ENCODE measurements at regions not wholly inside any gene's neighbourhood (a gene's known extent, or its start where the extent isn't known, plus 50 kb on each side); places are given as distances from the start of the nearest gene placed in this dataset.

DNA sequence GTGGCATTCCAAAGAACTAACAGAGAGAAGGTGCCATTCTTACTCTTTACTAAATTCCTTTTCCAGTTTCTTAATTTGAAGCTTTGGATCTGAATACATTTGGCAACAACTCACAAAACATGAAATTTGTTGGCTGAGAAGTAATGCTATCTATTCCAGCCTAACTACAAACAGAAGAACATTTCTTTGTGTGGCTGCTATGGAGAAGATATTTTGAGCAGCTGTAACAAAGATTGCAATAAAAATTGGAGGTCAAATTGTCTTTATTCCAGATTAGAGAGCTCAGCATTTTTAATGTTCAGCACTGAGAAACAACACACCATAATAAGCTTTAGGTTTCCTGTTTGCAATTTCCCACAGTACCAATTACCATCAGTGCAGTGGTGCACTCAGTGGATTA is 835.8 kb upstream of the FLRT2 start:
- Histone ChIP-seq H3K4me3 (no peak overlapping the region), H3K4me1 (no peaks in the 10 kb centered on the region), H3K9me3 (no peaks in the 10 kb centered on the region), H3K36me3 (no peaks in the 10 kb centered on the region), H3K27ac (no peak overlapping the region), H3K27me3 (no peaks in the 10 kb centered on the region)
- no peak for TF ChIP-seq CTCF (IDR thresholded peaks at IDR 0.05)
- intact Hi-C loops (cut with DNase I) = no loop called here
- ATAC-seq (no peak), DNase-seq (no peak)

- no peak for TF ChIP-seq CTCF (IDR thresholded peaks at IDR 0.05)
- ATAC-seq (no peak), DNase-seq (no peak)
- Histone ChIP-seq H3K4me1 (no peaks in the 10 kb centered on the region), H3K4me3 (no peak overlapping the region), H3K36me3 (no peaks in the 10 kb centered on the region), H3K9me3 (no peaks in the 10 kb centered on the region), H3K27me3 (no peaks in the 10 kb centered on the region), H3K27ac (no peak overlapping the region)
- intact Hi-C loops (cut with DNase I) = no loop called here
These were observed 825.3 kb upstream of the FLRT2 start for GRCh38 chr14:84704601-84705000.

- H3K4me1 ChIP-seq = no peaks in the 10 kb centered on the region
- DNase-seq = no peak
- no peak overlapping the region for H3K4me3 ChIP-seq
- ATAC-seq = no peak
- intact Hi-C loops (cut with DNase I) = no loop called here
- no peak for TF ChIP-seq CTCF (IDR thresholded peaks at IDR 0.05)
- H3K27me3 ChIP-seq = no peaks in the 10 kb centered on the region
- no peaks in the 10 kb centered on the region for H3K9me3 ChIP-seq
- H3K27ac ChIP-seq = no peak overlapping the region
- H3K36me3 ChIP-seq = no peaks in the 10 kb centered on the region
These were observed 822.1 kb upstream of the FLRT2 start for GRCh38 chr14:84707830-84708229.

GRCh38 chr14:84708865-84709264 is 821.1 kb upstream of the FLRT2 start:
- no peak overlapping the region for H3K27ac ChIP-seq
- TF ChIP-seq CTCF (IDR thresholded peaks at IDR 0.05) = no peak
- H3K4me1 ChIP-seq = no peaks in the 10 kb centered on the region
- H3K27me3 ChIP-seq = no peaks in the 10 kb centered on the region
- intact Hi-C loops (cut with DNase I) = no loop called here
- no peak for DNase-seq
- H3K9me3 ChIP-seq = no peaks in the 10 kb centered on the region
- no peaks in the 10 kb centered on the region for H3K36me3 ChIP-seq
- no peak overlapping the region for H3K4me3 ChIP-seq
- ATAC-seq = no peak

- ATAC-seq = no peak
- TF ChIP-seq CTCF (IDR thresholded peaks at IDR 0.05) = no peak
- Histone ChIP-seq H3K27me3 (no peaks in the 10 kb centered on the region), H3K36me3 (no peaks in the 10 kb centered on the region), H3K9me3 (no peaks in the 10 kb centered on the region), H3K4me1 (no peaks in the 10 kb centered on the region), H3K27ac (no peak overlapping the region), H3K4me3 (no peak overlapping the region)
- no peak for DNase-seq
- intact Hi-C loops (cut with DNase I) = no loop called here
These were observed 803.5 kb upstream of the FLRT2 start for GRCh38 chr14:84726471-84726870.

- no peak overlapping the region for H3K4me3 ChIP-seq
- no peaks in the 10 kb centered on the region for H3K27me3 ChIP-seq
- H3K36me3 ChIP-seq = no peaks in the 10 kb centered on the region
- intact Hi-C loops (cut with DNase I) = no loop called here
- H3K27ac ChIP-seq = no peak overlapping the region
- no peaks in the 10 kb centered on the region for H3K9me3 ChIP-seq
- no peaks in the 10 kb centered on the region for H3K4me1 ChIP-seq
- TF ChIP-seq CTCF (IDR thresholded peaks at IDR 0.05) = no peak
- DNase-seq = no peak
- ATAC-seq = no peak
These were observed 780.6 kb upstream of the FLRT2 start for GRCh38 chr14:84749191-84749955.
